ENCODE measurements at regions not wholly inside any gene's neighbourhood (a gene's known extent, or its start where the extent isn't known, plus 50 kb on each side); places are given as distances from the start of the nearest gene placed in this dataset.
A peak's percentile ranks its signal among the peaks of the same experiment; 100 is the strongest.
"Not testable (repeated sequence)": the region's sequence is repeated elsewhere in the genome, so short reads cannot be mapped to it uniquely, and the experiment has no call there.

- H3K27me3 Mint-ChIP-seq; DNase-seq; H3K27ac Mint-ChIP-seq; H3K9me3 Mint-ChIP-seq; intact Hi-C loops (cut with micrococcal nuclease); ATAC-seq; H3K4me3 Mint-ChIP-seq; H3K36me3 Mint-ChIP-seq (ENCODE audit: low read depth); H3K4me1 Mint-ChIP-seq (ENCODE audit: low read depth); POLR2A ChIA-PET: not testable (repeated sequence)
- CTCF ChIA-PET = interaction anchor here (1.2 kb wide), 1 partner anchor 10 kb away, joined by 3 read pairs; no protein-coding TSS in a partner anchor
Observed at GRCh38 chrX:123788193-123788592, 55.3 kb upstream of the THOC2 start.

GRCh38 chrX:123788744-123789143 is 55.9 kb upstream of the THOC2 start:
- intact Hi-C loops (cut with micrococcal nuclease) = no loop called here
- DNase-seq (no peak), ATAC-seq (no peak)
- Mint-ChIP-seq H3K9me3 (no peaks in the 10 kb centered on the region), H3K4me3 (no peak overlapping the region), H3K27me3 (peaks cover 1% of the 10 kb centered on the region), H3K27ac (no peak overlapping the region), H3K4me1 (ENCODE audit: low read depth) (peaks cover 6% of the 10 kb centered on the region), H3K36me3 (ENCODE audit: low read depth) (no peaks in the 10 kb centered on the region)
- TF ChIP-seq CTCF (IDR thresholded peaks at IDR 0.05) = no peak
- ChIA-PET POLR2A (no interaction called here), CTCF (interaction anchor here (1.2 kb wide), 1 partner anchor 11 kb away, joined by 3 read pairs; no protein-coding TSS in a partner anchor)

- POLR2A ChIA-PET = no interaction called here
- H3K4me3 Mint-ChIP-seq = no peak overlapping the region
- TF ChIP-seq CTCF (IDR thresholded peaks at IDR 0.05) = no peak
Observed at GRCh38 chrX:123797543-123798447, 62.1 kb upstream of the XIAP start.

GRCh38 chrX:123798706-123799430 is 61.0 kb upstream of the XIAP start:
- CTCF ChIA-PET; intact Hi-C loops (cut with micrococcal nuclease); H3K4me3 Mint-ChIP-seq; H3K27me3 Mint-ChIP-seq; H3K4me1 Mint-ChIP-seq (ENCODE audit: low read depth); H3K36me3 Mint-ChIP-seq (ENCODE audit: low read depth); POLR2A ChIA-PET; DNase-seq; H3K9me3 Mint-ChIP-seq; H3K27ac Mint-ChIP-seq; ATAC-seq: not testable (repeated sequence)

More at GRCh38 chrX:123797543-123798447, 62.1 kb upstream of the XIAP start:
- CTCF ChIA-PET = no interaction called here
- intact Hi-C loops (cut with micrococcal nuclease) = no loop called here
- ATAC-seq = peak; percentile 91
- Mint-ChIP-seq H3K36me3 (ENCODE audit: low read depth) (no peaks in the 10 kb centered on the region), H3K9me3 (no peaks in the 10 kb centered on the region), H3K27ac (no peak overlapping the region), H3K27me3 (no peaks in the 10 kb centered on the region), H3K4me1 (ENCODE audit: low read depth) (no peaks in the 10 kb centered on the region)
- peak; percentile 23 for DNase-seq

- Mint-ChIP-seq H3K27me3 (no peaks in the 10 kb centered on the region), H3K4me3 (no peak overlapping the region), H3K27ac (no peak overlapping the region), H3K4me1 (ENCODE audit: low read depth) (peaks cover 8% of the 10 kb centered on the region), H3K9me3 (no peaks in the 10 kb centered on the region), H3K36me3 (ENCODE audit: low read depth) (no peaks in the 10 kb centered on the region)
- DNase-seq = no peak
- ChIA-PET CTCF (interaction anchor here (1.4 kb wide), 1 partner anchor 24 kb away, joined by 4 read pairs; no protein-coding TSS in a partner anchor), POLR2A (no interaction called here)
- no peak for ATAC-seq
- no peak for TF ChIP-seq CTCF (IDR thresholded peaks at IDR 0.05)
- intact Hi-C loops (cut with micrococcal nuclease) = no loop called here
Observed at GRCh38 chrX:123801901-123802300, 58.0 kb upstream of the XIAP start.
